ENCODE measurements at regions not wholly inside any gene's neighbourhood (a gene's known extent, or its start where the extent isn't known, plus 50 kb on each side); places are given as distances from the start of the nearest gene placed in this dataset.

DNA sequence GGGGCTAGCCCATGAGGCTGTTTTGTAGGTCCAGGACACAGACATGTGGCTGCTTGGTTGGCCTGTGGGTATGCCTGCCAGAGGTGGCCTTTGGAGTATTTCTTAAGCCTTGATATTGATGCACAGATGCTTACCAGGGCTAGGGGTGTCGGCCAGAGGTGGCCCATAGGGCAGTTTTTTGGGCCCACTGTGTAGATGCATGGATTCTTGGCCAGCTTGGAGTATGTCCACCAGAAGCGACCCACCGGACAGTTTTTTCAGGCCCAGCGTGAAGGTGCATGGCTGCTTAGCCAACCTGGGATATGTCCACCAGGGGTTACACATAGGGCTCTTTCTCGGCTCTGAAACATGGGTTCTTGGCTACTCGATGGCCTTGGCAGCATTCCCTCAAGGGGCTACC, 1199.1 kb downstream of the CNTNAP5 start:
- H2AFZ ChIP-seq (replicated peaks; ENCODE audit: low read length, poor library complexity) = no peak overlapping the region
- H4K5ac ChIP-seq (ENCODE audit: low read depth, low read length) = no peak overlapping the region
- no peak overlapping the region for H4K8ac ChIP-seq (ENCODE audit: low read depth in 2 of 2, low read length in 2 of 2)
- no peak overlapping the region for H3K9ac ChIP-seq (ENCODE audit: low read depth, low read length)
- 82% methylated on average over 3 of the region's 6 CpGs; no CpG with 5 or more reads in 1 of the 2 experiments for WGBS, 2 experiments (ENCODE audit: extremely low coverage in 2 of 2, insufficient read length in 1 of 2)
- no peak overlapping the region for H3K56ac ChIP-seq (ENCODE audit: extremely low read depth, insufficient read depth, low read length)
- BruUV-seq (replicated peaks) = no TSS peak
- H2BK5ac ChIP-seq (ENCODE audit: low read depth, low read length, poor library complexity, severe bottlenecking) = no peak overlapping the region
- no peak overlapping the region for H3K27ac ChIP-seq (ENCODE audit: insufficient read depth, low read length)
- ChIA-PET POLR2A (ENCODE audit: unreplicated experiment) (no interaction called here), CTCF (no interaction called here)
- no peaks in the 10 kb centered on the region for H3K4me1 ChIP-seq (ENCODE audit: control insufficient read depth, insufficient read depth, low read length)
- H4K20me1 ChIP-seq (ENCODE audit: insufficient read depth, low read length) = no peaks in the 10 kb centered on the region
- H3K4me2 ChIP-seq (ENCODE audit: low read depth, low read length) = no peak overlapping the region
- no peaks in the 10 kb centered on the region for H3K36me3 ChIP-seq (ENCODE audit: control insufficient read depth, insufficient read depth, low read length)
- peaks cover 7% of the 10 kb centered on the region for H3K9me3 ChIP-seq (ENCODE audit: control insufficient read depth, insufficient read depth, low read length)
- no peaks in the 10 kb centered on the region for H3K9me1 ChIP-seq (ENCODE audit: insufficient read depth, low read length)
- no peaks in the 10 kb centered on the region for H3K79me1 ChIP-seq (ENCODE audit: low read depth in 1 of 2, low read length in 2 of 2)
- no peak for DNase-seq
- H3K23ac ChIP-seq (ENCODE audit: low read depth, low read length) = no peak overlapping the region
- H3K4ac ChIP-seq (ENCODE audit: low read depth, low read length) = no peak overlapping the region
- intact Hi-C loops (cut with micrococcal nuclease) = no loop called here
- dilution Hi-C loops (cut with HindIII; ENCODE audit: low sequenced_read_pairs, unreplicated experiment) = no loop called here
- ATAC-seq (ENCODE audit: low read depth) = no peak
- no peak overlapping the region for H2BK20ac ChIP-seq (ENCODE audit: low read depth, low read length)
- in situ Hi-C loops (cut with MboI; ENCODE audit: low sequenced_read_pairs) = no loop called here
- no peak overlapping the region for H2BK15ac ChIP-seq (ENCODE audit: low read depth, low read length)
- no peak overlapping the region for H2BK120ac ChIP-seq (ENCODE audit: low read depth, low read length)
- no peak overlapping the region for H3K14ac ChIP-seq (replicated peaks; ENCODE audit: low read depth, low read length)
- no peak overlapping the region for H2AK9ac ChIP-seq (replicated peaks; ENCODE audit: low read depth, low read length, poor library complexity)
- H3K4me3 ChIP-seq (ENCODE audit: insufficient read depth, low read depth, low read length) = no peak overlapping the region
- TF ChIP-seq, protein P1, sequence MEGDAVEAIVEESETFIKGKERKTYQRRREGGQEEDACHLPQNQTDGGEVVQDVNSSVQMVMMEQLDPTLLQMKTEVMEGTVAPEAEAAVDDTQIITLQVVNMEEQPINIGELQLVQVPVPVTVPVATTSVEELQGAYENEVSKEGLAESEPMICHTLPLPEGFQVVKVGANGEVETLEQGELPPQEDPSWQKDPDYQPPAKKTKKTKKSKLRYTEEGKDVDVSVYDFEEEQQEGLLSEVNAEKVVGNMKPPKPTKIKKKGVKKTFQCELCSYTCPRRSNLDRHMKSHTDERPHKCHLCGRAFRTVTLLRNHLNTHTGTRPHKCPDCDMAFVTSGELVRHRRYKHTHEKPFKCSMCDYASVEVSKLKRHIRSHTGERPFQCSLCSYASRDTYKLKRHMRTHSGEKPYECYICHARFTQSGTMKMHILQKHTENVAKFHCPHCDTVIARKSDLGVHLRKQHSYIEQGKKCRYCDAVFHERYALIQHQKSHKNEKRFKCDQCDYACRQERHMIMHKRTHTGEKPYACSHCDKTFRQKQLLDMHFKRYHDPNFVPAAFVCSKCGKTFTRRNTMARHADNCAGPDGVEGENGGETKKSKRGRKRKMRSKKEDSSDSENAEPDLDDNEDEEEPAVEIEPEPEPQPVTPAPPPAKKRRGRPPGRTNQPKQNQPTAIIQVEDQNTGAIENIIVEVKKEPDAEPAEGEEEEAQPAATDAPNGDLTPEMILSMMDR (conservative IDR thresholded peaks at IDR 0.05; ENCODE audit: low read depth, low read length) = no peak
- TF ChIP-seq, protein P2, sequence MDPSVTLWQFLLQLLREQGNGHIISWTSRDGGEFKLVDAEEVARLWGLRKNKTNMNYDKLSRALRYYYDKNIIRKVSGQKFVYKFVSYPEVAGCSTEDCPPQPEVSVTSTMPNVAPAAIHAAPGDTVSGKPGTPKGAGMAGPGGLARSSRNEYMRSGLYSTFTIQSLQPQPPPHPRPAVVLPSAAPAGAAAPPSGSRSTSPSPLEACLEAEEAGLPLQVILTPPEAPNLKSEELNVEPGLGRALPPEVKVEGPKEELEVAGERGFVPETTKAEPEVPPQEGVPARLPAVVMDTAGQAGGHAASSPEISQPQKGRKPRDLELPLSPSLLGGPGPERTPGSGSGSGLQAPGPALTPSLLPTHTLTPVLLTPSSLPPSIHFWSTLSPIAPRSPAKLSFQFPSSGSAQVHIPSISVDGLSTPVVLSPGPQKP (IDR thresholded peaks at IDR 0.05; ENCODE audit: borderline replicate concordance, low read depth, low read length) = no peak
- TF ChIP-seq MAZ (IDR thresholded peaks at IDR 0.05; ENCODE audit: borderline replicate concordance, low read depth, low read length) = no peak
- TF ChIP-seq, protein P3, sequence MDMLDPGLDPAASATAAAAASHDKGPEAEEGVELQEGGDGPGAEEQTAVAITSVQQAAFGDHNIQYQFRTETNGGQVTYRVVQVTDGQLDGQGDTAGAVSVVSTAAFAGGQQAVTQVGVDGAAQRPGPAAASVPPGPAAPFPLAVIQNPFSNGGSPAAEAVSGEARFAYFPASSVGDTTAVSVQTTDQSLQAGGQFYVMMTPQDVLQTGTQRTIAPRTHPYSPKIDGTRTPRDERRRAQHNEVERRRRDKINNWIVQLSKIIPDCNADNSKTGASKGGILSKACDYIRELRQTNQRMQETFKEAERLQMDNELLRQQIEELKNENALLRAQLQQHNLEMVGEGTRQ (IDR thresholded peaks at IDR 0.05; ENCODE audit: low read depth, low read length) = no peak
- no peak for TF ChIP-seq MXI1 (IDR thresholded peaks at IDR 0.05; ENCODE audit: borderline replicate concordance, low read depth, low read length)
- no peak for TF ChIP-seq CHD1 (IDR thresholded peaks at IDR 0.05; ENCODE audit: low read depth, low read length)
- no peak for TF ChIP-seq BHLHE40 (IDR thresholded peaks at IDR 0.05; ENCODE audit: low read depth, low read length)
- TF ChIP-seq RFX5 (IDR thresholded peaks at IDR 0.05; ENCODE audit: low read depth, low read length) = no peak
- H4K91ac ChIP-seq (ENCODE audit: insufficient read depth, low read depth, low read length) = no peak overlapping the region
- H3K18ac ChIP-seq (ENCODE audit: low read depth, low read length) = no peak overlapping the region
- H3K27me3 ChIP-seq (ENCODE audit: control insufficient read depth, insufficient read depth, low read length) = no peaks in the 10 kb centered on the region
- no peak overlapping the region for H2AK5ac ChIP-seq (ENCODE audit: low read depth, low read length)

Data from IMR-90 (cell line).